NCI-H2171 treated with DMSO at 0.1 percent for 48 hours (cell line): ENCODE measurements at regions not wholly inside any gene's neighbourhood (a gene's known extent, or its start where the extent isn't known, plus 50 kb on each side); places are given as distances from the start of the nearest gene placed in this dataset.
A peak's percentile ranks its signal among the peaks of the same experiment; 100 is the strongest.

ENCODE experiments used
- DNase-seq: peaks from one replicate; lab custom pipeline; 2025; lab: John Stamatoyannopoulos, UW

- no peak for DNase-seq
Observed at GRCh38 chr11:92797874-92798273, 171.6 kb upstream of the MTNR1B start.

- DNase-seq, result no peak
Observed at GRCh38 chr11:92801685-92802084, 167.8 kb upstream of the MTNR1B start.

- DNase-seq, result no peak
Observed at GRCh38 chr11:92802644-92803043, 166.8 kb upstream of the MTNR1B start.

- DNase-seq, result no peak
Observed at GRCh38 chr11:92803391-92803790, 166.1 kb upstream of the MTNR1B start.

- DNase-seq, result no peak
Observed at GRCh38 chr11:92804388-92804966, 165.0 kb upstream of the MTNR1B start.

- no peak for DNase-seq
Observed at GRCh38 chr11:92808022-92808421, 161.4 kb upstream of the MTNR1B start.

GRCh38 chr11:92810423-92811064, 158.9 kb upstream of the MTNR1B start:
- no peak for DNase-seq

- no peak for DNase-seq
Observed at GRCh38 chr11:92811341-92811740, 158.1 kb upstream of the MTNR1B start.

GRCh38 chr11:92812841-92813240, 156.6 kb upstream of the MTNR1B start:
- DNase-seq, result no peak

- DNase-seq, result no peak
Observed at GRCh38 chr11:92819830-92820229, 149.6 kb upstream of the MTNR1B start.

- DNase-seq, result no peak
Observed at GRCh38 chr11:92820860-92821259, 148.6 kb upstream of the MTNR1B start.

- no peak for DNase-seq
Observed at GRCh38 chr11:92822410-92822809, 147.0 kb upstream of the MTNR1B start.

GRCh38 chr11:92826136-92826535, 143.3 kb upstream of the MTNR1B start:
- DNase-seq, result no peak

- DNase-seq, result no peak
Observed at GRCh38 chr11:92826603-92827002, 142.8 kb upstream of the MTNR1B start.

- no peak for DNase-seq
Observed at GRCh38 chr11:92827132-92827531, 142.3 kb upstream of the MTNR1B start.

GRCh38 chr11:92828556-92828955, 140.9 kb upstream of the MTNR1B start:
- DNase-seq, result no peak

GRCh38 chr11:92829121-92829520, 140.3 kb upstream of the MTNR1B start:
- DNase-seq, result no peak

GRCh38 chr11:92829671-92830070, 139.8 kb upstream of the MTNR1B start:
- DNase-seq, result no peak

GRCh38 chr11:92830377-92831155, 138.9 kb upstream of the MTNR1B start:
- DNase-seq, result peak; percentile 95

- no peak for DNase-seq
Observed at GRCh38 chr11:92834296-92835020, 135.0 kb upstream of the MTNR1B start.

GRCh38 chr11:92837595-92837994, 131.9 kb upstream of the MTNR1B start:
- DNase-seq, result no peak

GRCh38 chr11:92838759-92839310, 130.6 kb upstream of the MTNR1B start:
- DNase-seq, result peak; percentile 50
